ENCODE measurements at regions not wholly inside any gene's neighbourhood (a gene's known extent, or its start where the extent isn't known, plus 50 kb on each side); places are given as distances from the start of the nearest gene placed in this dataset.

DNA sequence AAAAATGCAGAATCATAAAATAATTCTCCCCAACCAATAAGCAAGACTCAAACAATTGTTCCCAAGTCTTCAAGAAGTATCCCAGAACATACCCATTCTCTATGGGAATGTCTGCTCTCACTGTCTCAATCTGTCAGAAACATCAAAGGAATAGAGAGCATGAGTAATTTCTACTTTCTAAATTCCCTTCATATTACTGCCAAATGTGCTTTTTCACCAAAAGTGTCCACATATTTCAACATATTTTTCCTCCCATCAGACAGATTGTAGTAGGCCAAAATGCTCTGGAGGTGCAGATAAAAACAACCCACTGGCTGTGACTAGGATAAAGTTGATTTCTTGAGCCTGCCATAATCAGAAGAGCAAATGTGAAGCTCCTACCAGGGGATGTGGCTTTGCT lies 692.0 kb upstream of the FAM241A start:
- no peak for DNase-seq
- H3K36me3 ChIP-seq: no peaks in the 10 kb centered on the region
- TF ChIP-seq EP300 (IDR thresholded peaks at IDR 0.05) (no peak), POLR2A (IDR thresholded peaks at IDR 0.05) (no peak)
- TF ChIP-seq, protein P1, sequence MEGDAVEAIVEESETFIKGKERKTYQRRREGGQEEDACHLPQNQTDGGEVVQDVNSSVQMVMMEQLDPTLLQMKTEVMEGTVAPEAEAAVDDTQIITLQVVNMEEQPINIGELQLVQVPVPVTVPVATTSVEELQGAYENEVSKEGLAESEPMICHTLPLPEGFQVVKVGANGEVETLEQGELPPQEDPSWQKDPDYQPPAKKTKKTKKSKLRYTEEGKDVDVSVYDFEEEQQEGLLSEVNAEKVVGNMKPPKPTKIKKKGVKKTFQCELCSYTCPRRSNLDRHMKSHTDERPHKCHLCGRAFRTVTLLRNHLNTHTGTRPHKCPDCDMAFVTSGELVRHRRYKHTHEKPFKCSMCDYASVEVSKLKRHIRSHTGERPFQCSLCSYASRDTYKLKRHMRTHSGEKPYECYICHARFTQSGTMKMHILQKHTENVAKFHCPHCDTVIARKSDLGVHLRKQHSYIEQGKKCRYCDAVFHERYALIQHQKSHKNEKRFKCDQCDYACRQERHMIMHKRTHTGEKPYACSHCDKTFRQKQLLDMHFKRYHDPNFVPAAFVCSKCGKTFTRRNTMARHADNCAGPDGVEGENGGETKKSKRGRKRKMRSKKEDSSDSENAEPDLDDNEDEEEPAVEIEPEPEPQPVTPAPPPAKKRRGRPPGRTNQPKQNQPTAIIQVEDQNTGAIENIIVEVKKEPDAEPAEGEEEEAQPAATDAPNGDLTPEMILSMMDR (IDR thresholded peaks at IDR 0.05): no peak
- no peaks in the 10 kb centered on the region for H3K4me1 ChIP-seq (ENCODE audit: insufficient read depth)
- no peaks in the 10 kb centered on the region for H3K27me3 ChIP-seq
- H3K4me3 ChIP-seq: no peak overlapping the region
- H3K27ac ChIP-seq: no peak overlapping the region
- intact Hi-C loops (cut with DNase I): no loop called here
- H3K9me3 ChIP-seq: no peaks in the 10 kb centered on the region

DNA sequence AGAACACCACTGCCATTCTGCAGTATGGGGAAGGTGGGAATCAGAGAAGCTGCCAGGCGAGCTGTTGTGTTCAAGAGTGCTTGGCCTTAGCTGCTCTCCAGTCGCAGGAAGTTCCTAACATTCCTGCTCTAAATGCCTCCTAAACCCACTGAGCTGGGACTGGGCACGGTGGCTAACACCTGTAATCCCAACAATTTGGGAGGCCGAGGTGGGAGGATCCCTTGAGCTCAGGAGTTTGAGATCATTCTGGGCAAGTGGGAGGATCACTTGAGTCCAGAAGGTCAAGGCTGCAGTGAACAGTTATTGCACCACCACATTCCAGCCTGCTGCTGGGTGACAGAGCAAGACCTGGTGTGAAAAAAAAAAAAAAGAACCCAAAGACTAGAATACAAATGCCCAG lies 690.3 kb upstream of the FAM241A start:
- no peak for DNase-seq
- H3K27me3 ChIP-seq: no peaks in the 10 kb centered on the region
- no peak overlapping the region for H3K4me3 ChIP-seq
- no peaks in the 10 kb centered on the region for H3K36me3 ChIP-seq
- H3K27ac ChIP-seq: no peak overlapping the region
- H3K9me3 ChIP-seq: no peaks in the 10 kb centered on the region
- intact Hi-C loops (cut with DNase I): no loop called here
- WGBS, 3 donors: 60 to 72% (median 69%) methylated on average over 4 of the region's 4 CpGs
- TF ChIP-seq EP300 (IDR thresholded peaks at IDR 0.05): no peak
- TF ChIP-seq, protein P1 (IDR thresholded peaks at IDR 0.05): no peak
- TF ChIP-seq POLR2A (IDR thresholded peaks at IDR 0.05): no peak
- H3K4me1 ChIP-seq (ENCODE audit: insufficient read depth): no peaks in the 10 kb centered on the region

DNA sequence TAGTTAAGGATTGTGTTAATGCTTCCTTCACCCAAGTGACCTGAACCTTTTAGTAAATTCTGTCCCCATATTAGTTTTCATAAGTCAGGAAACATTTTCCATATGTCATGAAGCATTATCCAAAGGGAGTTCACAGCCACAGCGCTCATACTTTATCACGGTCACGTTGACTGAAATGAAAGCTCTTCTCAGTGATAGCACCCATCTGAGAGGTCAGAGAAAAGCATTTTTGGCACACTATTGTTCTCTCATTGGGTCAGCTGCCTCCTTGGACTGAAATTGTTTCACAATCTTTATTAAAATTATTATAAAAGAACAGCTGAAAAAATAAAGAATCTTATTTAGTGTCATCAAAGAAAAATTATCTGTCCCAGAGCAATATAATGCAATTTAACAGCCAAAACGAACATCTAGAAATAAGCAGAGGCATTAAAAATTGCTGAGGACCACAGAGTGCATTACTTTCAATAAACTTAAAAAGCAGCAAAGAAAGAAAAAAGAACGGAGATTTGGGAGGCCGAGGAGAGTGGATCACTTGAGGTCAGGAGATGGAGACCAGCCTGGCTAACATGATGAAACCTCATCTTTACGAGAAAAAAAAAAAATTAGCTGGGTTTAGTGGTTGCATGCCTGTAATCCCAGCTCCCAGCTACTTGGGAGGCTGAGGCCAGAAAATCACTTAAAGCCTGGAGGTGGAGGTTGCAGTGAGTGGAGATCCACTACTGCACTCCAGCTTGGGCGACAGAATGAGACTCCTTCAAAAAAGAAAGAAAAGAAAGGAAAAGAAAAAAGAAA lies 680.8 kb upstream of the FAM241A start:
- TF ChIP-seq POLR2A (IDR thresholded peaks at IDR 0.05) (no peak), EP300 (IDR thresholded peaks at IDR 0.05) (no peak)
- TF ChIP-seq, protein P1 (IDR thresholded peaks at IDR 0.05): no peak

DNA sequence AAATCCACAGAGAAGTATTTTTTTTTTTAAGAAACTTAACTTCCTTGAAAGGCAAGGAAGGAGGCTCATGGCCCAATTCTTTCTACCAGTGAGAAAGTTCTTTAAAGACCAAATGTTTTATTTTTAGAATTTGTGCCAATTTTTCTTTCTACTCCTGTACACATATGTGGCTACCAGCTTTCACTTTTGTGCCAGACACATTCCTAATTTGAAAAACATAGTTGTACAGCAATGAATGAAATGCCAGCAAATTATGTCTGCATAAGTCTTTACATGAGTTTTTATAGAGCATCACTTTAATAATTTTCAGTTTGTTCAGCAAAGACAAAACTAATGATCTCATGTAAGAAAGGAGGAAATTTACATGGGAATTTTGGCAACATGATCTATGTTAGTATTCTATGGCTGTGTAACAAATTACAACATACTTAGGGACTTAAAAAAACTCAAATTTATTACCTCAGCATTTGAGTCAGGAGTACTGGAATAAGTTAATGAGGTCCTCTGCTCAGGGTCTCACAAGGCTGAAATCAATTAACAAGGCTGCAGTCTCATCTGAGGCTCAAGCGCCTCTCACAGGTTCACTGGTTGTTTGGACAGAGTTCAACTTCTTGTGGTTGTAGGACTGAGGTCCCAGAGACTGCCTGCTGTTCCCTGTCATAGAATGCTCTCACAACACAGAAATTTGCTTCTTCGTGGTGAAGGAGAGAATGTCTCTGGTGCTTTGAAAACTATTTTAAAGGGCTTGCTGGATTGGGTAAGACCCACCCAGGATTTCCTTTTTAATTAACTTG lies 678.2 kb upstream of the FAM241A start:
- TF ChIP-seq POLR2A (IDR thresholded peaks at IDR 0.05): no peak
- TF ChIP-seq, protein P1 (IDR thresholded peaks at IDR 0.05): no peak
- no peak for TF ChIP-seq EP300 (IDR thresholded peaks at IDR 0.05)
- H3K4me1 ChIP-seq (ENCODE audit: insufficient read depth): no peaks in the 10 kb centered on the region
- no peak overlapping the region for H3K27ac ChIP-seq
- intact Hi-C loops (cut with DNase I): no loop called here
- no peak overlapping the region for H3K4me3 ChIP-seq
- WGBS, 3 donors: 66 to 79% (median 78%) methylated on average over 2 of the region's 2 CpGs
- DNase-seq: no peak
- no peaks in the 10 kb centered on the region for H3K27me3 ChIP-seq
- no peaks in the 10 kb centered on the region for H3K9me3 ChIP-seq
- no peaks in the 10 kb centered on the region for H3K36me3 ChIP-seq

More for the DNA sequence above, 680.8 kb upstream of the FAM241A start:
- no peaks in the 10 kb centered on the region for H3K9me3 ChIP-seq
- no peak for DNase-seq
- no peak overlapping the region for H3K27ac ChIP-seq
- intact Hi-C loops (cut with DNase I): no loop called here
- H3K36me3 ChIP-seq: no peaks in the 10 kb centered on the region
- H3K27me3 ChIP-seq: no peaks in the 10 kb centered on the region
- 30 to 36% (median 36%) methylated on average over 8 of the region's 8 CpGs for WGBS, 3 donors
- H3K4me3 ChIP-seq: no peak overlapping the region
- no peaks in the 10 kb centered on the region for H3K4me1 ChIP-seq (ENCODE audit: insufficient read depth)
